NB4 (cell line): ENCODE measurements at regions not wholly inside any gene's neighbourhood (a gene's known extent, or its start where the extent isn't known, plus 50 kb on each side); places are given as distances from the start of the nearest gene placed in this dataset.

Experiments
- DNase-seq: peaks from one replicate; pipeline ENCODE4 v3.0.0; 2010; ENCODE audit warnings: low read depth
- H3K4me3 ChIP-seq: one replicate; pipeline ENCODE4 v1.5.1; 2011; ENCODE audit warnings: mild to moderate bottlenecking, low read depth, low read length, moderate library complexity
- MYC ChIP-seq: IDR thresholded peaks from 2 replicates; pipeline ENCODE4 v1.6.1; 2011; ENCODE audit warnings: low read depth, low read length
- POLR2A ChIP-seq: IDR thresholded peaks from 2 replicates; pipeline ENCODE4 v1.6.1; 2011; ENCODE audit warnings: mild to moderate bottlenecking; ENCODE audit not compliant: insufficient read length; ENCODE audit errors: extremely low read depth
- TF ChIP-seq, protein P1 (sequence below): IDR thresholded peaks from 2 replicates; pipeline ENCODE4 v1.6.1; 2011; ENCODE audit warnings: low read depth, low read length
- TF ChIP-seq, protein P2 (sequence below): IDR thresholded peaks from one replicate; pipeline ENCODE4 v1.5.1; 2012; ENCODE audit warnings: low read depth, low read length

DNA sequence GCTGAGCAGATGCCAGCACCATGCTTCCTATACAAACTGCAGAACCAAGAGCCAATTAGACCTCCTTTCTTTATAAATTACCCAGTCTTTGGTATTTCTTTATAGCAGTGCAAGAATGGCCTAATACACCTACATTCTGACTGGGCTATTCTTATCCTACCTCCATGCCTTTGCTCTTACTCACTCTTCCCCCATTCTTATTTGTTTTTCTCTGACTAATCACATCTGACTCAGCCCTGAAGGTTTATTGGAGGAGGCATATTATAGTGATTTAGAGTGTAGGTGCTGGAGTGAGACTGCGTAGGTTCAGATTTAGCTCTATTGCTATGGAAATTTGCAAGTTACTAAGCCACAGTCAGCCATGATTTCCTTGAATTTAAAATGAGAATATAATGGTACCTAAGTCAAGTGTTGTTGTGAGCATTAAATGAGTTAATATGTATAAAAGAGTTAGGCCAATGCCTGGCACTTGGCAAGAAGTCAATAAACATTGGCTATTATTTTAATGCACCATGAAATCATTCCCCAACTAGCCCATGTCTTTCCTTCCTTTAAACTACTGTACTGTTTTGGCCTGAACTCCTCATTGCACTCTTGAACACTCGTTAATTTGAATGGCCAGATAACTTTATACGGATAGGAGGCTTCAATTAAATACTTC is 531.2 kb upstream of the ZNF608 start:
- H3K4me3 ChIP-seq, result no peak overlapping the region
- TF ChIP-seq POLR2A (no peak), MYC (no peak)
- TF ChIP-seq, protein P1, sequence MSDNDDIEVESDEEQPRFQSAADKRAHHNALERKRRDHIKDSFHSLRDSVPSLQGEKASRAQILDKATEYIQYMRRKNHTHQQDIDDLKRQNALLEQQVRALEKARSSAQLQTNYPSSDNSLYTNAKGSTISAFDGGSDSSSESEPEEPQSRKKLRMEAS, result no peak
- TF ChIP-seq, protein P2, sequence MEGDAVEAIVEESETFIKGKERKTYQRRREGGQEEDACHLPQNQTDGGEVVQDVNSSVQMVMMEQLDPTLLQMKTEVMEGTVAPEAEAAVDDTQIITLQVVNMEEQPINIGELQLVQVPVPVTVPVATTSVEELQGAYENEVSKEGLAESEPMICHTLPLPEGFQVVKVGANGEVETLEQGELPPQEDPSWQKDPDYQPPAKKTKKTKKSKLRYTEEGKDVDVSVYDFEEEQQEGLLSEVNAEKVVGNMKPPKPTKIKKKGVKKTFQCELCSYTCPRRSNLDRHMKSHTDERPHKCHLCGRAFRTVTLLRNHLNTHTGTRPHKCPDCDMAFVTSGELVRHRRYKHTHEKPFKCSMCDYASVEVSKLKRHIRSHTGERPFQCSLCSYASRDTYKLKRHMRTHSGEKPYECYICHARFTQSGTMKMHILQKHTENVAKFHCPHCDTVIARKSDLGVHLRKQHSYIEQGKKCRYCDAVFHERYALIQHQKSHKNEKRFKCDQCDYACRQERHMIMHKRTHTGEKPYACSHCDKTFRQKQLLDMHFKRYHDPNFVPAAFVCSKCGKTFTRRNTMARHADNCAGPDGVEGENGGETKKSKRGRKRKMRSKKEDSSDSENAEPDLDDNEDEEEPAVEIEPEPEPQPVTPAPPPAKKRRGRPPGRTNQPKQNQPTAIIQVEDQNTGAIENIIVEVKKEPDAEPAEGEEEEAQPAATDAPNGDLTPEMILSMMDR, result no peak
- no peak for DNase-seq

DNA sequence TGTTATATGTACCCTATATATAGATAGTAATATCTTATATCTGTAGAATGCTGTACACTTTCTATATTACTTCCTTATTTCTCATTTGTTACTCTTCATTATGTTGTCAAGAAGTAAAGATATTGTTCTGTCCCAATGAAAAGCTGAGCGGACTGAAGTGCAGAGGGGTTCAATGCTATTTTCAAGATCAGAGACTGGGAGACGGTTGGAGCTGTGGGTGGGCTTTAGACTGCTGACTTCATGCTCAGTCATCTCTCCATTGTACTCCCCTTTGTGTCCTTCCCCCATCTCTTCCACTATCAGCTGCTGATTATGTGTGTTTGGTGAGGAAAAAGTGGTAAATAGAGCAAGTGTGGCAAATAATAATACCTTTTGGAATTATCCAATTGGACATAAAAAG is 532.3 kb upstream of the ZNF608 start:
- H3K4me3 ChIP-seq, result no peak overlapping the region
- no peak for DNase-seq
- TF ChIP-seq MYC (no peak), POLR2A (no peak)
- TF ChIP-seq, protein P1, result no peak
- TF ChIP-seq, protein P2, result no peak

DNA sequence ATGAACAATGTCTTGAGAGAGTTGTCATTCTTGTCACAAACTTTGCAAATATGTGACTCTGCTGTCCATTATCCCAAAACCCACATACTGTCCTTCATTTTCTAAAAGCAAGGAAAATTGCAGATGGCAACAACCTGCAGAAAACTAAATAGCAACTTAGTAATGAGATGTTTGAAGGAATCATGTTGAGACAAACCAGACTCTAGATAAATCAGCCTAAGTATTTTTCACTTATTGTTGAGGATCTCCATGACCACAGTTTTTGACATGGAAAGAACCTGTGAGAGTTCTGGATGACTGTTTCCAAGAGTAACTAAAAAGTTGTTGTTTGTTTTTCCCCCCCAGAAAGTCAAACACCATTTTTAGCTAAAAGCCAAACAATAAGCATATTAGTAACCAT is 535.2 kb upstream of the ZNF608 start:
- no peak for DNase-seq
- TF ChIP-seq, protein P1, result no peak
- TF ChIP-seq MYC, result no peak
- TF ChIP-seq, protein P2, result no peak
- no peak overlapping the region for H3K4me3 ChIP-seq

DNA sequence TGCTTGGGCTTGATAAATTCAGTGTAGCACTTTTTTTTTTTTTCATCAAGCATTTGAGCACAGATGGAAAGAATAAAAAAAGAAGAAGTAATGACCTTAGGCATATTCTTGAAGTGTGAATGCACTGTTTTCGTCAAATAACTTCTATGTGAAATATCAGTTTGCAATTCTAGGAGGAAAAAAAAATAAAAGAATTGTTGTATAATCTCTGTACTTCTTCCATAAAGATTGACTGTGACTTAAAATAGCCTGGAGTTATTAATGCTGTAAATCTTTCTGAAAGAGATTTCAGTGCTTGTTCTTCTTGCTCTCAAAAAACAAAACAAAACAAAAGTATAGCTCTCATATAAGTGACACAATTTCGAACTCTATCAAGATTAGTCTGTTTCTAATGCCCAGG is 536.9 kb upstream of the ZNF608 start:
- DNase-seq, result no peak
- TF ChIP-seq, protein P2, result no peak
- TF ChIP-seq POLR2A (no peak), MYC (no peak)
- TF ChIP-seq, protein P1, result no peak
- H3K4me3 ChIP-seq, result no peak overlapping the region

DNA sequence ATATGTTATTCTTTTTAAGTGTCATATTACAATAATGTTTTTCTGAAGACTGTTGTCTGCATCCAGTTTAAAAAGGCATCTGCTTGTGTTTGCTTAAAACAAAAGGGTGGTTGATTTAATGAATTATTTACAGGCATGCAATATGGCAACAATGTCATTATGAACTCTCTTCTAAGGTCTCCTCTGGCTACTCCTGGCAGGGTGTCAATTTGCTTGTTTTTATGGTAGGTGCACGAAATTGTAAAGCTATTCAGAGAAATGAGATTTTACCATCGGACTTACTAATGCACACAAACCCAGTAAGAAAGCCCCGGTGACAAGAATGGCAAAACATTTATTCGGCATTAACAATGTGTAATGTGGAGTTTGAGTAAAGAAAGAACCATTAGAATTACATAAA is 539.8 kb upstream of the ZNF608 start:
- H3K4me3 ChIP-seq, result no peak overlapping the region
- DNase-seq, result no peak
- TF ChIP-seq, protein P2, result no peak
- no peak for TF ChIP-seq MYC
- TF ChIP-seq POLR2A, result no peak
- TF ChIP-seq, protein P1, result no peak
